ENCODE measurements at regions not wholly inside any gene's neighbourhood (a gene's known extent, or its start where the extent isn't known, plus 50 kb on each side); places are given as distances from the start of the nearest gene placed in this dataset.

DNA sequence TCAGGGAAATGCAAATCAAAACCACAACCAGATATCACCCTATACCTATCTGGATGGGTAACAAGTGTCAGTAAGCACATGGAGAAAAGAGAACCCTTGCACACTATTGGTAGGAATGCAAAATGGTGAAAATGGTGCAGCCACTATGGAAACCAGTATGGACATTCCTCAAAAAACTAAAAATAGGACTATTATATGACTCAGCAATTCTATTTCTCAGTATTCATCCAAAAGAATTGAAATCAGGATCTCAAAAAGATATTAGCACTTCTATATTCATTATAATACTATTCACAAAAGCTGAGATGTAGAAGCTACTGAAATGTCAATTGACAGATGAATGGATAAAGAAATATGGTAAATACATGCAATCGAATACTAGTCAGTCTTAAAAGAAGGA lies 491.1 kb upstream of the MYT1L start:
- Histone ChIP-seq H3K36me3 (ENCODE audit: control insufficient read depth in 2 of 4, insufficient read depth in 4 of 4, low read length in 3 of 4) (no peaks in the 10 kb centered on the region), H3K4me2 (ENCODE audit: insufficient read depth in 1 of 2, low read depth in 2 of 2, low read length in 2 of 2) (no peak overlapping the region), H2BK15ac (ENCODE audit: low read length) (no peak overlapping the region), H4K5ac (ENCODE audit: insufficient read length, low read depth, low read length) (no peak overlapping the region), H3K27me3 (replicated peaks in 1 of 4; ENCODE audit: control insufficient read depth in 3 of 4, extremely low read depth in 1 of 4, insufficient read depth in 3 of 4, low read length in 3 of 4) (no peaks in the 10 kb centered on the region), H3K9ac (replicated peaks in 1 of 4; ENCODE audit: extremely low read depth in 1 of 4, low read depth in 3 of 4, low read length in 3 of 4) (no peak overlapping the region), H3K27ac (ENCODE audit: low read depth, low read length) (no peak overlapping the region), H2BK20ac (ENCODE audit: low read length) (no peak overlapping the region), H2AFZ (ENCODE audit: low read length) (no peak overlapping the region), H3K79me1 (ENCODE audit: low read depth, low read length) (no peaks in the 10 kb centered on the region), H2AK5ac (ENCODE audit: low read depth, low read length) (no peak overlapping the region), H4K91ac (replicated peaks; ENCODE audit: insufficient read length, low read length) (no peak overlapping the region), H3K23ac (ENCODE audit: insufficient read length) (no peak overlapping the region), H3K4me1 (replicated peaks in 1 of 4; ENCODE audit: control insufficient read depth in 3 of 4, insufficient read depth in 4 of 4, low read length in 3 of 4) (no peaks in the 10 kb centered on the region), H3K18ac (ENCODE audit: extremely low read depth, low read length) (no peak overlapping the region), H3K14ac (ENCODE audit: insufficient read length) (no peak overlapping the region), H3K9me3 (ENCODE audit: insufficient read depth in 2 of 2, low read depth in 1 of 2, low read length in 1 of 2) (no peaks in the 10 kb centered on the region; a peak in 1 of 4 replicates), H3K4me3 (ENCODE audit: extremely low read depth in 1 of 4, insufficient read depth in 2 of 4, low read depth in 3 of 4, low read length in 4 of 4) (no peak overlapping the region), H2BK5ac (ENCODE audit: low read depth, low read length) (no peak overlapping the region), H4K8ac (ENCODE audit: extremely low read depth, insufficient read depth, low read length) (no peak overlapping the region), H2BK120ac (replicated peaks; ENCODE audit: low read depth, low read length) (no peak overlapping the region), H3K56ac (replicated peaks; ENCODE audit: insufficient read length, low read depth, low read length) (no peak overlapping the region), H2BK12ac (ENCODE audit: low read depth, low read length) (no peak overlapping the region), H4K20me1 (replicated peaks in 1 of 2; ENCODE audit: control insufficient read depth in 1 of 2, insufficient read depth in 2 of 2, low read length in 2 of 2) (no peaks in the 10 kb centered on the region), H3K4ac (replicated peaks; ENCODE audit: insufficient read length, low read depth, low read length) (no peak overlapping the region), H3K23me2 (ENCODE audit: low read depth, low read length) (no peaks in the 10 kb centered on the region), H3K79me2 (ENCODE audit: control insufficient read depth in 1 of 2, insufficient read depth in 2 of 2, low read length in 2 of 2) (no peaks in the 10 kb centered on the region)
- ChIA-PET POLR2A (ENCODE audit: partially characterized antibody) (no interaction called here), CTCF (ENCODE audit: partially characterized antibody) (no interaction called here)
- FAIRE-seq (no peak), DNase-seq (ENCODE audit: low read depth in 1 of 2, low spot score in 2 of 2) (no peak)
- 95% methylated on average over 1 of the region's 1 CpG; no CpG with 5 or more reads in 1 of the 2 experiments for WGBS, 2 experiments (ENCODE audit: extremely low coverage in 1 of 2, insufficient coverage in 1 of 2, insufficient read length in 1 of 2, insufficient replicate concordance in 2 of 2, low coverage in 1 of 2, low lambda C conversion rate in 2 of 2, missing lambda C conversion rate in 1 of 2)
- TF ChIP-seq KDM4A (IDR thresholded peaks at IDR 0.05; ENCODE audit: low read depth, low read length, severe bottlenecking) (no peak), SP2 (IDR thresholded peaks at IDR 0.05; ENCODE audit: low read length) (no peak), EGR1 (IDR thresholded peaks at IDR 0.05; ENCODE audit: borderline replicate concordance, low read depth, low read length) (no peak), NANOG (IDR thresholded peaks at IDR 0.05; ENCODE audit: insufficient read depth, low read depth, low read length, poor library complexity, severe bottlenecking) (no peak), SUZ12 (IDR thresholded peaks at IDR 0.05; ENCODE audit: low read length) (no peak), JUND (IDR thresholded peaks at IDR 0.05; ENCODE audit: low read length) (no peak), BACH1 (IDR thresholded peaks at IDR 0.05; ENCODE audit: low read length) (no peak), RXRA (IDR thresholded peaks at IDR 0.05; ENCODE audit: insufficient read depth, low read depth, low read length) (no peak), JUN (IDR thresholded peaks at IDR 0.05; ENCODE audit: low read depth, low read length) (no peak), CHD1 (IDR thresholded peaks at IDR 0.05; ENCODE audit: low read depth, low read length) (no peak), BRCA1 (IDR thresholded peaks at IDR 0.05; ENCODE audit: low read depth, low read length) (no peak)
- TF ChIP-seq, protein P1, sequence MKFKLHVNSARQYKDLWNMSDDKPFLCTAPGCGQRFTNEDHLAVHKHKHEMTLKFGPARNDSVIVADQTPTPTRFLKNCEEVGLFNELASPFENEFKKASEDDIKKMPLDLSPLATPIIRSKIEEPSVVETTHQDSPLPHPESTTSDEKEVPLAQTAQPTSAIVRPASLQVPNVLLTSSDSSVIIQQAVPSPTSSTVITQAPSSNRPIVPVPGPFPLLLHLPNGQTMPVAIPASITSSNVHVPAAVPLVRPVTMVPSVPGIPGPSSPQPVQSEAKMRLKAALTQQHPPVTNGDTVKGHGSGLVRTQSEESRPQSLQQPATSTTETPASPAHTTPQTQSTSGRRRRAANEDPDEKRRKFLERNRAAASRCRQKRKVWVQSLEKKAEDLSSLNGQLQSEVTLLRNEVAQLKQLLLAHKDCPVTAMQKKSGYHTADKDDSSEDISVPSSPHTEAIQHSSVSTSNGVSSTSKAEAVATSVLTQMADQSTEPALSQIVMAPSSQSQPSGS (IDR thresholded peaks at IDR 0.05; ENCODE audit: low read length) = no peak
- TF ChIP-seq, protein P2, sequence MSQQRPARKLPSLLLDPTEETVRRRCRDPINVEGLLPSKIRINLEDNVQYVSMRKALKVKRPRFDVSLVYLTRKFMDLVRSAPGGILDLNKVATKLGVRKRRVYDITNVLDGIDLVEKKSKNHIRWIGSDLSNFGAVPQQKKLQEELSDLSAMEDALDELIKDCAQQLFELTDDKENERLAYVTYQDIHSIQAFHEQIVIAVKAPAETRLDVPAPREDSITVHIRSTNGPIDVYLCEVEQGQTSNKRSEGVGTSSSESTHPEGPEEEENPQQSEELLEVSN (IDR thresholded peaks at IDR 0.05) = no peak

Measured in H1 (cell line).